ENCODE measurements at regions not wholly inside any gene's neighbourhood (a gene's known extent, or its start where the extent isn't known, plus 50 kb on each side); places are given as distances from the start of the nearest gene placed in this dataset.

GRCh38 chr18:76188097-76188496 is 306.9 kb downstream of the ZNF516 start:
- TF ChIP-seq RAD21 (IDR thresholded peaks at IDR 0.05; ENCODE audit: low read depth) (no peak), EP300 (IDR thresholded peaks at IDR 0.05; ENCODE audit: borderline replicate concordance) (no peak), TEAD4 (IDR thresholded peaks at IDR 0.05) (no peak), MAX (IDR thresholded peaks at IDR 0.05) (no peak), CEBPB (IDR thresholded peaks at IDR 0.05) (no peak), TAF1 (IDR thresholded peaks at IDR 0.05; ENCODE audit: low read depth) (no peak), TCF12 (IDR thresholded peaks at IDR 0.05; ENCODE audit: low read depth) (no peak), FOXM1 (IDR thresholded peaks at IDR 0.05; ENCODE audit: borderline replicate concordance, low read depth) (no peak), CREB1 (IDR thresholded peaks at IDR 0.05; ENCODE audit: low read depth) (no peak), EGR1 (IDR thresholded peaks at IDR 0.05) (no peak), REST (IDR thresholded peaks at IDR 0.05; ENCODE audit: low read depth) (no peak), ZBTB7A (IDR thresholded peaks at IDR 0.05; ENCODE audit: low read depth) (no peak), YY1 (IDR thresholded peaks at IDR 0.05; ENCODE audit: low read depth) (no peak), NFIC (IDR thresholded peaks at IDR 0.05) (no peak)
- TF ChIP-seq, protein P1, sequence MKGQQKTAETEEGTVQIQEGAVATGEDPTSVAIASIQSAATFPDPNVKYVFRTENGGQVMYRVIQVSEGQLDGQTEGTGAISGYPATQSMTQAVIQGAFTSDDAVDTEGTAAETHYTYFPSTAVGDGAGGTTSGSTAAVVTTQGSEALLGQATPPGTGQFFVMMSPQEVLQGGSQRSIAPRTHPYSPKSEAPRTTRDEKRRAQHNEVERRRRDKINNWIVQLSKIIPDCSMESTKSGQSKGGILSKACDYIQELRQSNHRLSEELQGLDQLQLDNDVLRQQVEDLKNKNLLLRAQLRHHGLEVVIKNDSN (IDR thresholded peaks at IDR 0.05) = no peak

DNA sequence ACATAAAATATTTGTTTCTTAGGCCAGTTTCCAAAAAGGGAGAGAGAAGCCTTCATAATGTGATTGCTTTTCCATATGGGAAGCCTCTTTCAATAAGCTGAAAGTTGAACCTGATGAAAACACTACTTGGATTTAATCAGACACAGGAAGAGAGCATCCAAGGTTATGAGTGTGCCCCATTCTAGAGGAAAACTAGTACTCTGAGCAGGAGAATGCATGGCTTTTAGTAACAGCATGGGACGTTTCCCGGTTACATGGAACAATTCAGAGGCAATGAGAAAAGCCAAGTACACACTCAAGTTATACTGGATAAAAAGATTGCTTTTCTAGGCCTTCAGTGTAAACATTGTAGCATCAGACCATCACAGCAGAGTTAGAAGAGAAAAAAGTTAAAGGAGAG is 315.8 kb downstream of the ZNF516 start:
- TF ChIP-seq RAD21 (IDR thresholded peaks at IDR 0.05; ENCODE audit: low read depth) (no peak), REST (IDR thresholded peaks at IDR 0.05; ENCODE audit: low read depth) (no peak), EP300 (IDR thresholded peaks at IDR 0.05; ENCODE audit: borderline replicate concordance) (no peak), EGR1 (IDR thresholded peaks at IDR 0.05) (no peak), TEAD4 (IDR thresholded peaks at IDR 0.05) (no peak), FOXM1 (IDR thresholded peaks at IDR 0.05; ENCODE audit: borderline replicate concordance, low read depth) (no peak), ZBTB7A (IDR thresholded peaks at IDR 0.05; ENCODE audit: low read depth) (no peak), CEBPB (IDR thresholded peaks at IDR 0.05) (no peak), TCF12 (IDR thresholded peaks at IDR 0.05; ENCODE audit: low read depth) (no peak), MAX (IDR thresholded peaks at IDR 0.05) (no peak)
- TF ChIP-seq, protein P1 (IDR thresholded peaks at IDR 0.05) = no peak

- TF ChIP-seq TAF1 (IDR thresholded peaks at IDR 0.05; ENCODE audit: low read depth) (no peak), EGR1 (IDR thresholded peaks at IDR 0.05) (no peak), CEBPB (IDR thresholded peaks at IDR 0.05) (no peak), RAD21 (IDR thresholded peaks at IDR 0.05; ENCODE audit: low read depth) (no peak), YY1 (IDR thresholded peaks at IDR 0.05; ENCODE audit: low read depth) (no peak), ZBTB7A (IDR thresholded peaks at IDR 0.05; ENCODE audit: low read depth) (no peak), FOXM1 (IDR thresholded peaks at IDR 0.05; ENCODE audit: borderline replicate concordance, low read depth) (no peak), CREB1 (IDR thresholded peaks at IDR 0.05; ENCODE audit: low read depth) (no peak), REST (IDR thresholded peaks at IDR 0.05; ENCODE audit: low read depth) (no peak), TEAD4 (IDR thresholded peaks at IDR 0.05) (no peak), NFIC (IDR thresholded peaks at IDR 0.05) (no peak), TCF12 (IDR thresholded peaks at IDR 0.05; ENCODE audit: low read depth) (no peak), MAX (IDR thresholded peaks at IDR 0.05) (no peak), EP300 (IDR thresholded peaks at IDR 0.05; ENCODE audit: borderline replicate concordance) (no peak)
- TF ChIP-seq, protein P1 (IDR thresholded peaks at IDR 0.05) = no peak
These were observed 317.9 kb downstream of the ZNF516 start for GRCh38 chr18:76177160-76177559.

GRCh38 chr18:76174451-76174850 is 320.6 kb downstream of the ZNF516 start:
- TF ChIP-seq ZBTB7A (IDR thresholded peaks at IDR 0.05; ENCODE audit: low read depth) = no peak
- no peak for TF ChIP-seq YY1 (IDR thresholded peaks at IDR 0.05; ENCODE audit: low read depth)
- TF ChIP-seq REST (IDR thresholded peaks at IDR 0.05; ENCODE audit: low read depth) = no peak
- TF ChIP-seq TAF1 (IDR thresholded peaks at IDR 0.05; ENCODE audit: low read depth) = no peak
- TF ChIP-seq TEAD4 (IDR thresholded peaks at IDR 0.05) = no peak

Measured in Ishikawa (cell line).